Mesendoderm (in vitro differentiated cells): ENCODE measurements at regions not wholly inside any gene's neighbourhood (a gene's known extent, or its start where the extent isn't known, plus 50 kb on each side); places are given as distances from the start of the nearest gene placed in this dataset.

Experiments
- DNase-seq: peaks from one replicate; pipeline ENCODE4 v3.0.0; 2013
- H2AK5ac ChIP-seq: 2 replicates; pipeline ENCODE4 v1.6.1; 2013; ENCODE audit warnings: low read length, inconsistent platforms
- H2BK120ac ChIP-seq: 2 replicates; pipeline ENCODE4 v1.6.1; 2013; ENCODE audit warnings: low read depth, mild to moderate bottlenecking, low read length, moderate library complexity, mixed read lengths
- H2BK15ac ChIP-seq: replicated peaks from 2 replicates; pipeline ENCODE4 v1.6.1; 2013; ENCODE audit warnings: low read depth, mild to moderate bottlenecking, moderate library complexity
- H2BK5ac ChIP-seq: 2 replicates; pipeline ENCODE4 v1.6.1; 2013; ENCODE audit warnings: low read length, inconsistent platforms
- H3K18ac ChIP-seq: 2 replicates; pipeline ENCODE4 v1.6.1; 2013; ENCODE audit warnings: mild to moderate bottlenecking, low read length, mixed read lengths
- H3K23ac ChIP-seq: one replicate; pipeline ENCODE4 v1.6.1; 2013; ENCODE audit warnings: low read length
- H3K27ac ChIP-seq: 2 replicates; pipeline ENCODE4 v1.5.1; 2013; ENCODE audit warnings: low read depth, mild to moderate bottlenecking, inconsistent platforms, low read length, moderate library complexity
- H3K27me3 ChIP-seq: 2 replicates; pipeline ENCODE4 v1.6.1; 2013; ENCODE audit warnings: low read length, control low read depth, mild to moderate bottlenecking, inconsistent platforms; ENCODE audit not compliant: insufficient read depth, poor library complexity
- H3K36me3 ChIP-seq: 2 replicates; pipeline ENCODE4 v1.6.1; 2013; ENCODE audit warnings: low read length, inconsistent platforms; ENCODE audit not compliant: control insufficient read depth, insufficient read depth
- H3K4ac ChIP-seq: one replicate; pipeline ENCODE4 v1.6.1; 2013; ENCODE audit warnings: low read depth, mild to moderate bottlenecking, low read length, moderate library complexity
- H3K4me1 ChIP-seq: 2 replicates; pipeline ENCODE4 v1.6.1; 2013; ENCODE audit warnings: low read depth, low read length, inconsistent platforms; ENCODE audit not compliant: control insufficient read depth
- H3K4me2 ChIP-seq: 2 replicates; pipeline ENCODE4 v1.6.1; 2013; ENCODE audit warnings: low read length
- H3K4me3 ChIP-seq: 2 replicates; pipeline ENCODE4 v1.5.1; 2013; ENCODE audit warnings: mild to moderate bottlenecking, low read length
- H3K56ac ChIP-seq: one replicate; pipeline ENCODE4 v1.6.1; 2013; ENCODE audit warnings: low read length
- H3K79me1 ChIP-seq: 2 replicates; pipeline ENCODE4 v1.6.1; 2013; ENCODE audit warnings: low read length, inconsistent platforms
- H3K79me2 ChIP-seq: 2 replicates; pipeline ENCODE4 v1.6.1; 2013; ENCODE audit warnings: mild to moderate bottlenecking, low read length; ENCODE audit not compliant: control insufficient read depth, insufficient read depth
- H3K9ac ChIP-seq: 2 replicates; pipeline ENCODE4 v1.6.1; 2013; ENCODE audit warnings: low read length, inconsistent platforms
- H4K5ac ChIP-seq: one replicate; pipeline ENCODE4 v1.6.1; 2013; ENCODE audit warnings: low read length
- H4K8ac ChIP-seq: one replicate; pipeline ENCODE4 v1.6.1; 2013; ENCODE audit warnings: low read depth, mild to moderate bottlenecking, control low read depth, low read length, moderate library complexity
- WGBS: extraction: QIAGEN DNeasy Blood & Tissue Kit; methylation state at CpG from one replicate; pipeline ENCODE4 v1.1.7; 2013; ENCODE audit warnings: low lambda C conversion rate, missing lambda C conversion rate; ENCODE audit not compliant: insufficient coverage; ENCODE audit errors: extremely low coverage; 5-methylcytosine and 5-hydroxymethylcytosine counted together

DNA sequence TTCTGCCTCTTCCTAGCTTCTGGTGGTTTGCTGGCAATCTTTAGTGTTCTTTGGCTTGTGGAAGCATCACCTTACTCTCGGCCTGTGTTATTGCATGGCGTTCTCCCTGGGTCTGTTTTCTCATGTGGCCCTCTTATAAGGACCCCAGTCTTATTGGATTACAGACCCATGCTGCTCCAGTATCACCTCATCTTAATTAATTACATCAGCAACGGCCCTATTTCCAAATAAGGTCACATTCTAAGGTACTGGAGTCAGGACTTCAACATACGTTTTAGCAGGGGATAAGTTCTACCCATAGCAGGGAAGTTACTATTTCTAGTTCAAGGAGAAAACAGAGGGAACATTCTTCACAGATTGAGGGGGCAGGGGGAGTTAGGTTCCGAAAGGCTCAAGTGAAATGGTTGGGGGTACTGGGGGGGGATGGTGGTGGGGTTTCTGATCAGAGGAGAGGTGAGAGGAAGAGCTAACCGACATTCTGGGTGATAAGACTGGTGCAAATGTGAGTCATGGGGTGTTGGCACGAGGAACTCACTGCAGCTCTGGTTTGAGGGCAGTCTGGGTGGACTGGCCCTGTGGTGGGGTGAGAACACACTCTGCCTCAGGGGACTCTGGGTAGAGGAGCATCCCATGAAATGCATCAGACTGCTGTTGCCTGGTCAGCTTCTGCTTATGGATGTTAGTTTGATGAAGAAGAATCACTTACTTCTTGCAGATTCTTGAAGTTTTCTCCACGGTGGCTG lies 51.5 kb upstream of the ZBED5 start:
- H4K5ac ChIP-seq, result no peak overlapping the region
- H3K79me2 ChIP-seq, result no peaks in the 10 kb centered on the region
- H2AK5ac ChIP-seq, result no peak overlapping the region
- H2BK120ac ChIP-seq, result no peak overlapping the region
- peaks cover 2% of the 10 kb centered on the region for H3K4me1 ChIP-seq
- no peak overlapping the region for H3K56ac ChIP-seq
- H3K27ac ChIP-seq, result no peak overlapping the region
- no peak overlapping the region for H3K9ac ChIP-seq
- no peak overlapping the region for H3K4ac ChIP-seq
- H3K18ac ChIP-seq, result no peak overlapping the region
- no peaks in the 10 kb centered on the region for H3K79me1 ChIP-seq
- H2BK15ac ChIP-seq, result no peak overlapping the region
- H3K23ac ChIP-seq, result no peak overlapping the region
- DNase-seq, result no peak
- H3K4me2 ChIP-seq, result no peak overlapping the region
- no peaks in the 10 kb centered on the region for H3K36me3 ChIP-seq
- no CpG with 5 or more reads among the region's 8 CpGs for WGBS
- H3K4me3 ChIP-seq, result no peak overlapping the region
- no peak overlapping the region for H2BK5ac ChIP-seq
- H3K27me3 ChIP-seq, result no peaks in the 10 kb centered on the region
- no peak overlapping the region for H4K8ac ChIP-seq

DNA sequence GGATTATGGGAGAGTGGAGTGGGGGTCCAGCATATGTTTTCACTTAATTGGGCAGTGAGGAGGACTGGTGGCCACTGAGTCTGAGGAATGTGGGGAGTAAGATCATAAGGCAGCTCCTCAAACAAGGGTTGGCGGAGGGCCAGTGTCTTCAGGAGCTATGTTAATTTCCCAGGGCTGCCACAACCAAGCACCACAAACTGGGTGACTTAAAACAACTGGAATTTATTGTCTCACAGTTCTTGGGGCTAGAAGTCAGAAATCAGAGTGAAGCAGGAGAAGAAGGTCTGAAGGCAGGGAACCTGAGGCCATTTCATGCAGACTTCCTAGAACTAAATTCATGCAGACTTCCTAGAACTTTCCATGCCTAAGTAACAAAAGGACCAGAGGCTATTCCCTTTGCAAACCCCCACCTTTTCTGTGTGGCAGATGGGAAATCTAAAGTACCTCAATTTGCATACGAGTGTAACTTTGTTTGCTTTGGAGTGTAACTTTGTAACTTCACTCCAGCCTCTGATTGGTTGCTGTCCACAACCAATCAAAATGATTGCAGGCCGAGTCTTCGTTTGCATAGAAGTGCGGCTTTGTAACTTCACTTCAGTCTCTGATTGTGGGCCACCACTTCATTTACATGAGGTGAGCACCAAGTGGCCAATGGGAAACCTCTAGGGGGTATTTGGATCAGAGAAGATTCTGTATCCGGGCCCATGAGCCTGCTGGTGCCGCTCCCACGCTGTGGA lies 50.5 kb upstream of the ZBED5 start:
- no peak overlapping the region for H2AK5ac ChIP-seq
- H4K5ac ChIP-seq, result no peak overlapping the region
- no peak overlapping the region for H2BK5ac ChIP-seq
- H3K18ac ChIP-seq, result no peak overlapping the region
- no CpG with 5 or more reads among the region's 8 CpGs for WGBS
- H3K27me3 ChIP-seq, result no peaks in the 10 kb centered on the region
- no peaks in the 10 kb centered on the region for H3K79me1 ChIP-seq
- H4K8ac ChIP-seq, result no peak overlapping the region
- H3K56ac ChIP-seq, result no peak overlapping the region
- peak; percentile 56 for DNase-seq
- H3K23ac ChIP-seq, result no peak overlapping the region
- no peak overlapping the region for H3K4me3 ChIP-seq
- no peak overlapping the region for H2BK120ac ChIP-seq
- H3K27ac ChIP-seq, result no peak overlapping the region
- no peak overlapping the region for H3K4me2 ChIP-seq
- H3K36me3 ChIP-seq, result no peaks in the 10 kb centered on the region
- H2BK15ac ChIP-seq, result no peak overlapping the region
- no peak overlapping the region for H3K4ac ChIP-seq
- no peaks in the 10 kb centered on the region for H3K79me2 ChIP-seq
- no peak overlapping the region for H3K9ac ChIP-seq
- H3K4me1 ChIP-seq, result peaks cover 2% of the 10 kb centered on the region
